NCI-H524 (cell line): ENCODE measurements at regions not wholly inside any gene's neighbourhood (a gene's known extent, or its start where the extent isn't known, plus 50 kb on each side); places are given as distances from the start of the nearest gene placed in this dataset.

Experiments
- DNase-seq, 2 experiments: peaks; one replicate each; lab custom pipeline; 2025; lab: John Stamatoyannopoulos, UW

GRCh38 chr7:31284106-31284505 lies 56.4 kb downstream of the NEUROD6 start:
- DNase-seq, result peak in 1 of 2 experiments; percentile 58

- no peak for DNase-seq
Observed at GRCh38 chr7:31271641-31272405, 68.7 kb downstream of the NEUROD6 start.

- DNase-seq, result no peak
Observed at GRCh38 chr7:31267486-31267885, 73.0 kb downstream of the NEUROD6 start.

- no peak for DNase-seq
Observed at GRCh38 chr7:31263338-31263737, 77.2 kb downstream of the NEUROD6 start.

GRCh38 chr7:31261341-31261740 lies 79.2 kb downstream of the NEUROD6 start:
- no peak for DNase-seq

- no peak for DNase-seq
Observed at GRCh38 chr7:31260851-31261250, 79.7 kb downstream of the NEUROD6 start.

GRCh38 chr7:31258391-31258790 lies 82.1 kb downstream of the NEUROD6 start:
- no peak for DNase-seq

- DNase-seq, result no peak
Observed at GRCh38 chr7:31256506-31256905, 84.0 kb downstream of the NEUROD6 start.

GRCh38 chr7:31254926-31255325 lies 85.6 kb downstream of the NEUROD6 start:
- DNase-seq, result no peak

- no peak for DNase-seq
Observed at GRCh38 chr7:31253532-31253931, 87.0 kb downstream of the NEUROD6 start.

- no peak for DNase-seq
Observed at GRCh38 chr7:31251441-31251840, 89.1 kb downstream of the NEUROD6 start.

- DNase-seq, result no peak
Observed at GRCh38 chr7:31249671-31250070, 90.9 kb downstream of the NEUROD6 start.

- no peak for DNase-seq
Observed at GRCh38 chr7:31236868-31237267, 103.7 kb downstream of the NEUROD6 start.

- no peak for DNase-seq
Observed at GRCh38 chr7:31234836-31235605, 105.5 kb downstream of the NEUROD6 start.

- DNase-seq, result no peak
Observed at GRCh38 chr7:31228957-31229356, 111.6 kb downstream of the NEUROD6 start.

GRCh38 chr7:31214751-31215150 lies 125.8 kb downstream of the NEUROD6 start:
- DNase-seq, result no peak

- no peak for DNase-seq
Observed at GRCh38 chr7:31211281-31211680, 129.2 kb downstream of the NEUROD6 start.

GRCh38 chr7:31204071-31204470 lies 136.5 kb downstream of the NEUROD6 start:
- DNase-seq, result no peak

GRCh38 chr7:31203551-31203950 lies 137.0 kb downstream of the NEUROD6 start:
- DNase-seq, result no peak

GRCh38 chr7:31202801-31203200 lies 137.7 kb downstream of the NEUROD6 start:
- DNase-seq, result peak in 1 of 2 experiments; percentile 48

GRCh38 chr7:31192986-31193385 lies 140.9 kb downstream of the ADCYAP1R1 start:
- DNase-seq, result peak; percentile 88 to 93

GRCh38 chr7:31190906-31191305 lies 138.8 kb downstream of the ADCYAP1R1 start:
- DNase-seq, result no peak

- no peak for DNase-seq
Observed at GRCh38 chr7:31186202-31186601, 134.1 kb downstream of the ADCYAP1R1 start.
